Common myeloid progenitor, CD34-positive (primary cell): ENCODE measurements at regions not wholly inside any gene's neighbourhood (a gene's known extent, or its start where the extent isn't known, plus 50 kb on each side); places are given as distances from the start of the nearest gene placed in this dataset.
A peak's percentile ranks its signal among the peaks of the same experiment; 100 is the strongest.

Experiments used
- CTCF ChIA-PET: fragments of 350-600 bp; sonication (Branson Sonifier 250); formaldehyde crosslinking; loops from one replicate; lab custom pipeline; 2021; ENCODE audit warnings: antibody characterized with exemption; lab: Charles Lee
- POLR2A ChIA-PET: fragments of 350-600 bp; sonication (Branson Sonifier 250); formaldehyde crosslinking; loops from one replicate; lab custom pipeline; 2021; ENCODE audit warnings: antibody characterized with exemption; lab: Charles Lee
- DNase-seq, 3 donors: peaks; one replicate each; pipeline versions ENCODE4 v3.0.0 to v3.0.0-alpha.2; 2013
- H3K27ac ChIP-seq, 2 experiments: 1 replicate in 1 of 2; 2 replicates in 1 of 2; pipeline ENCODE4 v1.7.0; 2013; ENCODE audit warnings: inconsistent platforms in 2 of 2, low read length in 2 of 2, mild to moderate bottlenecking in 2 of 2, low read depth in 1 of 2, moderate library complexity in 1 of 2; ENCODE audit not compliant: severe bottlenecking in 2 of 2, insufficient read depth in 1 of 2, poor library complexity in 1 of 2
- H3K27me3 ChIP-seq, 5 experiments: replicated peaks in 2 of 5; 1 replicate in 3 of 5; 2 replicates in 2 of 5; pipeline versions ENCODE4 v1.6.1 to v1.7.0; 2013; ENCODE audit warnings: low read length in 4 of 5, mild to moderate bottlenecking in 2 of 5, moderate library complexity in 2 of 5, inconsistent platforms in 1 of 5; ENCODE audit not compliant: insufficient read depth in 5 of 5, control insufficient read depth in 4 of 5
- H3K36me3 ChIP-seq, 4 experiments: 1 replicate in 2 of 4; 2 replicates in 2 of 4; pipeline versions ENCODE4 v1.6.1 to v1.7.0; 2013; ENCODE audit warnings: low read length in 3 of 4, control low read depth in 1 of 4, mild to moderate bottlenecking in 1 of 4; ENCODE audit not compliant: control insufficient read depth in 4 of 4, insufficient read depth in 4 of 4
- H3K4me1 ChIP-seq, 4 experiments: 1 replicate in 3 of 4; 2 replicates in 1 of 4; pipeline versions ENCODE4 v1.6.1 to v1.7.1; 2013; ENCODE audit warnings: low read length in 3 of 4, mild to moderate bottlenecking in 3 of 4, control low read depth in 1 of 4, inconsistent platforms in 1 of 4, moderate library complexity in 1 of 4; ENCODE audit not compliant: control insufficient read depth in 4 of 4, insufficient read depth in 4 of 4; ENCODE audit errors: control extremely low read depth in 1 of 4
- H3K4me3 ChIP-seq, 7 experiments: 1 replicate in 4 of 7; 2 replicates in 3 of 7; pipeline versions ENCODE4 v1.5.1 to v1.7.0; 2013; ENCODE audit warnings: mild to moderate bottlenecking in 7 of 7, low read length in 6 of 7, moderate library complexity in 6 of 7, inconsistent platforms in 2 of 7, low read depth in 2 of 7, control low read depth in 1 of 7; ENCODE audit not compliant: insufficient read depth in 4 of 7, control insufficient read depth in 1 of 7; ENCODE audit errors: extremely low read depth in 1 of 7
- H3K9me3 ChIP-seq, 5 experiments: 1 replicate in 4 of 5; 2 replicates in 1 of 5; pipeline versions ENCODE4 v1.6.1 to v1.7.1; 2013; ENCODE audit warnings: low read length in 4 of 5, mild to moderate bottlenecking in 2 of 5, inconsistent platforms in 1 of 5, low read depth in 1 of 5, moderate library complexity in 1 of 5; ENCODE audit not compliant: control insufficient read depth in 4 of 5, insufficient read depth in 2 of 5; ENCODE audit errors: control extremely low read depth in 1 of 5
- WGBS: methylation state at CpG from one replicate; pipeline ENCODE4 v1.1.5; 2013; ENCODE audit not compliant: insufficient coverage; 5-methylcytosine and 5-hydroxymethylcytosine counted together

GRCh38 chr2:238521870-238522269 is 95.1 kb downstream of the ASB1 start:
- Histone ChIP-seq H3K4me1 (peaks cover 0 to 3% (median 2%) of the 10 kb centered on the region in 4 experiments), H3K27me3 (peaks cover 0 to 22% (median 0%) of the 10 kb centered on the region in 5 experiments), H3K27ac (no peak overlapping the region), H3K36me3 (no peaks in the 10 kb centered on the region), H3K4me3 (no peak overlapping the region), H3K9me3 (peaks cover 3 to 12% (median 5%) of the 10 kb centered on the region in 5 experiments)
- WGBS, result 95% methylated on average over 8 of the region's 8 CpGs
- POLR2A ChIA-PET, result no interaction called here
- CTCF ChIA-PET, result no interaction called here
- DNase-seq, result no peak

GRCh38 chr2:238523158-238524110 is 96.7 kb downstream of the ASB1 start:
- no peaks in the 10 kb centered on the region for H3K36me3 ChIP-seq
- no peak overlapping the region for H3K4me3 ChIP-seq
- ChIA-PET CTCF (no interaction called here), POLR2A (no interaction called here)
- 49% methylated on average over 33 of the region's 40 CpGs for WGBS
- H3K9me3 ChIP-seq, result peaks cover 0 to 2% (median 0%) of the 10 kb centered on the region in 5 experiments
- H3K27me3 ChIP-seq, result peaks cover 0 to 30% (median 0%) of the 10 kb centered on the region in 5 experiments
- H3K4me1 ChIP-seq, result peaks cover 0 to 3% (median 2%) of the 10 kb centered on the region in 4 experiments
- no peak overlapping the region for H3K27ac ChIP-seq
- peak in 1 of 3 donors; percentile 36 for DNase-seq

GRCh38 chr2:238524426-238524983 is 97.8 kb downstream of the ASB1 start:
- ChIA-PET CTCF (no interaction called here), POLR2A (no interaction called here)

GRCh38 chr2:238525990-238526389 is 99.3 kb downstream of the ASB1 start:
- peak; percentile 5 to 70 (median 63) for DNase-seq
- no peaks in the 10 kb centered on the region for H3K36me3 ChIP-seq
- H3K9me3 ChIP-seq, result no peaks in the 10 kb centered on the region
- CTCF ChIA-PET, result interaction anchor here (0.6 to 0.7 kb wide), 2 partner anchors 13 to 68 kb away, joined by 3 read pairs; no protein-coding TSS in a partner anchor
- no peak overlapping the region for H3K27ac ChIP-seq
- 71% methylated on average over 7 of the region's 7 CpGs for WGBS
- peaks cover 0 to 3% (median 2%) of the 10 kb centered on the region in 4 experiments for H3K4me1 ChIP-seq
- POLR2A ChIA-PET, result no interaction called here
- H3K27me3 ChIP-seq, result peaks cover 0 to 38% (median 0%) of the 10 kb centered on the region in 5 experiments
- H3K4me3 ChIP-seq, result no peak overlapping the region

More at GRCh38 chr2:238524426-238524983, 97.8 kb downstream of the ASB1 start:
- H3K9me3 ChIP-seq, result no peaks in the 10 kb centered on the region
- DNase-seq, result no peak
- H3K4me1 ChIP-seq, result peaks cover 0 to 3% (median 2%) of the 10 kb centered on the region in 4 experiments
- H3K27ac ChIP-seq, result no peak overlapping the region
- H3K27me3 ChIP-seq, result peaks cover 0 to 33% (median 0%) of the 10 kb centered on the region in 5 experiments
- H3K36me3 ChIP-seq, result no peaks in the 10 kb centered on the region
- 91% methylated on average over 9 of the region's 15 CpGs for WGBS
- no peak overlapping the region for H3K4me3 ChIP-seq

GRCh38 chr2:238527565-238527964 is 100.8 kb downstream of the ASB1 start:
- 89% methylated on average over 3 of the region's 3 CpGs for WGBS
- POLR2A ChIA-PET, result no interaction called here
- H3K36me3 ChIP-seq, result no peaks in the 10 kb centered on the region

GRCh38 chr2:238528953-238529781 is 102.4 kb downstream of the ASB1 start:
- Histone ChIP-seq H3K4me3 (no peak overlapping the region), H3K36me3 (no peaks in the 10 kb centered on the region), H3K27me3 (peaks cover 0 to 24% (median 0%) of the 10 kb centered on the region in 5 experiments), H3K4me1 (peaks cover 0 to 3% (median 0%) of the 10 kb centered on the region in 4 experiments), H3K27ac (no peak overlapping the region), H3K9me3 (peaks cover 0 to 18% (median 7%) of the 10 kb centered on the region in 5 experiments)
- DNase-seq, result no peak
- ChIA-PET CTCF (no interaction called here), POLR2A (no interaction called here)
- WGBS, result 90% methylated on average over 8 of the region's 10 CpGs

More at GRCh38 chr2:238527565-238527964, 100.8 kb downstream of the ASB1 start:
- CTCF ChIA-PET, result no interaction called here
- peaks cover 0 to 11% (median 6%) of the 10 kb centered on the region in 5 experiments for H3K9me3 ChIP-seq
- H3K27me3 ChIP-seq, result peaks cover 0 to 38% (median 0%) of the 10 kb centered on the region in 5 experiments
- H3K27ac ChIP-seq, result no peak overlapping the region
- no peak overlapping the region for H3K4me3 ChIP-seq
- no peak for DNase-seq
- H3K4me1 ChIP-seq, result peaks cover 0 to 3% (median 2%) of the 10 kb centered on the region in 4 experiments
